AG09309 (cell line): ENCODE measurements at regions not wholly inside any gene's neighbourhood (a gene's known extent, or its start where the extent isn't known, plus 50 kb on each side); places are given as distances from the start of the nearest gene placed in this dataset.

Experiments used
- DNase-seq: peaks from one replicate; pipeline ENCODE4 v3.0.0-alpha.2; 2010; ENCODE audit warnings: low read depth
- H3K4me3 ChIP-seq: 2 replicates; pipeline ENCODE4 v1.5.1; 2011; ENCODE audit warnings: mild to moderate bottlenecking, low read depth, low read length, moderate library complexity; ENCODE audit not compliant: control insufficient read depth
- TF ChIP-seq, protein P1 (sequence below): IDR thresholded peaks from 2 replicates; pipeline ENCODE4 v1.5.1; 2011; ENCODE audit warnings: mild to moderate bottlenecking, low read depth, low read length, inconsistent platforms; ENCODE audit not compliant: insufficient read depth, control insufficient read depth; ENCODE audit errors: missing control alignments

DNA sequence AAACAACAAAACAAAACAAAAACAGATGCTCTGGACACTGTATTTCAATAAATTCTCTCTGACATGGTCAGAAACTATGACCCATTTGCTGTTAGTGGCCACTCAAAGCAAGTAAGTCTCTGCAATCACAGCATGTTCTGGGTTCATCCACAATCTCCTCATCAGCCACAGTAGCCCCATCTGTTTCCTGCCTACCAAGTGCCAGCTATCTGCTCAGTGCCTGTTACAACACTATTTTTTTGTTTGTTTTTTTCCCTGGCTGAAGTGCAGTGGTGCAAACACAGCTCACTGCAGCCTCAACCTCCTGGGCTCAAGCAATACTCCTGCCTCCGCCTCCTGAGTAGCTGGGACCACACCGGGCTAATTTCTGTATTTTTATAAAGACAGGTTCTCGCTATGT, 137.9 kb downstream of the SOX9 start:
- TF ChIP-seq, protein P1, sequence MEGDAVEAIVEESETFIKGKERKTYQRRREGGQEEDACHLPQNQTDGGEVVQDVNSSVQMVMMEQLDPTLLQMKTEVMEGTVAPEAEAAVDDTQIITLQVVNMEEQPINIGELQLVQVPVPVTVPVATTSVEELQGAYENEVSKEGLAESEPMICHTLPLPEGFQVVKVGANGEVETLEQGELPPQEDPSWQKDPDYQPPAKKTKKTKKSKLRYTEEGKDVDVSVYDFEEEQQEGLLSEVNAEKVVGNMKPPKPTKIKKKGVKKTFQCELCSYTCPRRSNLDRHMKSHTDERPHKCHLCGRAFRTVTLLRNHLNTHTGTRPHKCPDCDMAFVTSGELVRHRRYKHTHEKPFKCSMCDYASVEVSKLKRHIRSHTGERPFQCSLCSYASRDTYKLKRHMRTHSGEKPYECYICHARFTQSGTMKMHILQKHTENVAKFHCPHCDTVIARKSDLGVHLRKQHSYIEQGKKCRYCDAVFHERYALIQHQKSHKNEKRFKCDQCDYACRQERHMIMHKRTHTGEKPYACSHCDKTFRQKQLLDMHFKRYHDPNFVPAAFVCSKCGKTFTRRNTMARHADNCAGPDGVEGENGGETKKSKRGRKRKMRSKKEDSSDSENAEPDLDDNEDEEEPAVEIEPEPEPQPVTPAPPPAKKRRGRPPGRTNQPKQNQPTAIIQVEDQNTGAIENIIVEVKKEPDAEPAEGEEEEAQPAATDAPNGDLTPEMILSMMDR: no peak
- no peak for DNase-seq
- no peak overlapping the region for H3K4me3 ChIP-seq

DNA sequence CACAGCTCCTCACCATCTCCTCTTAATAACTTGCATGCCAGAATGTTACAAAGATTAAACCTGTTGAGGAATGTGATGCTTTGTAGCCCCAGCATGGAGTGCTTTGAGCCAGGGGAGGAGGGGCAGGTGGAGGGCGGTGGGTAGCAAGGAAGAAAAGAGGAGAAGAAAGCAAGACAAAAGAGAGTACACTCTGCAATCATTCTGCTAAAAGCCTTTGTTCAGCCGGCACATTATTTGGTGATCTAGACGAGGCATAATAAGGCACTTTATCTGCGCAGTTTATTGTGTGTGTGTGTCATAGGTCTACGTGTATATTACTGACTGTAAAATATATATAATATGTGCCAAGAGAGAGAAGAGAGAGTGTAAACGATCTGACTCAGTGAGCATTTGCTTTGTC, 139.1 kb downstream of the SOX9 start:
- H3K4me3 ChIP-seq: no peak overlapping the region
- TF ChIP-seq, protein P1: no peak
- no peak for DNase-seq

- no peak overlapping the region for H3K4me3 ChIP-seq
- TF ChIP-seq, protein P1: no peak
- no peak for DNase-seq
Measured at GRCh38 chr17:72262766-72263165, 141.9 kb downstream of the SOX9 start.

DNA sequence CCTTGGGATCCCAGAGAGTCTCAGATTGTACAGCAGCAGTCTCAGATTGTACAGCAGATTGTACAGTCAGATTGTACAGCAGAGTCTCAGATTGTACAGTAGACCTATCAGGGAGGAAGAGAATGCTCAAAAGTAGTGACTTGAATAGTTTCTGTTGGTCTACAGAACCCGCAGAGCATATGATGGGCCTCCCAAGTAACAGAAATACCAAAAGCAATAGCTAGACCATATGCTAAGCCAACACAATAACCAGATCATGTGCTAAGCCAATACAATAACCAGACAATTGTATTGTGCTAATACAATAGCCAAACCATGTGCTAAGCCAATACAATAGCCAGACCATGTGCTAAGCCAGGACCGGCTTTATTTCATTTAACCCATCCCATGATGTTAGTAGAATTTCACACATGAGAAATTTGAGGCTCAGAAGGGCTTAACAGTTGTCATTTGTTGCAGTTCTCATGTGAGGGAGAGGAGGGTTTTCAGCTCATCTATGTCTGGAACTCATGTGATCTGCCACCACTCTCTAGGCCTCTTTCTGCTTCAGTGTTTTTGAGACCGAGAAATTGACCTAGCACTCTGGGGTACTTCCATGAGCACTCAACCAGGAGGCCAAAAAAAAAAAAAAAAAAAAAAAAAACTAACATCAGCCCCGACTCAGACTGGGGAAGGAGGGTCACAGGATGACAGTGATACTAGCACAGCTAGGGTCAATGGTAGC, 144.0 kb downstream of the SOX9 start:
- TF ChIP-seq, protein P1: no peak
- no peak for DNase-seq
- no peak overlapping the region for H3K4me3 ChIP-seq

DNA sequence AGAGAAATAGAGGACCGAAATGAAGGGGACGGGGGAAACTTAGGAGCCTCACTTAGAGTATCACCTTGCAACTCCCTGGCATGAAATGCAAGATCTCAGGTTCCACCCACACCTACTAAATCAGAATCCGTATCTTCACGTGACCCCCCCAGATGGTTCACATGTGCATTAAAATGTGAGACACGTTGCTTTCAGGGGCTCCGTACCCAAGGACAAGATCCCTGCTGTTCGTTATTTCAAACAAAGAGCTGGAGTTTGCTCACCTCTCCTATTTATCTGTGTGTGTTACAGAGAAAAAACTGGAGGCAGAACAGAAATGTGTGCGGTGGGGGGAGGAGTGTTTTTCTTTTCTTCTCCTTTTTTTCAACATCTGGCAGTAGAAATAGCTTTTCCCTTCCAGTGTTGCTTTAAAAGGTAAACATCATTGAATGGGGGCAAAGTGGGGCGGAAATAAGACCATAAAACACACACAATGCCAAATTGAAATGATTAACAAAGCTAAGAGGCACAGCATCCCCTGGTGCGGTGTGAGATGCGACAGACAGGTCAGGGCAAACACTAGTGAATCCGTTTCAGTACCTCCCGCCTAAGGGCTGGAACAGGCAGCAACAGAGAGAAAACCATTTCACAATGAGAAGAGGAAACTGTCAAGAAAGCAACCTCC, 145.4 kb downstream of the SOX9 start:
- TF ChIP-seq, protein P1: no peak
- no peak overlapping the region for H3K4me3 ChIP-seq
- no peak for DNase-seq

DNA sequence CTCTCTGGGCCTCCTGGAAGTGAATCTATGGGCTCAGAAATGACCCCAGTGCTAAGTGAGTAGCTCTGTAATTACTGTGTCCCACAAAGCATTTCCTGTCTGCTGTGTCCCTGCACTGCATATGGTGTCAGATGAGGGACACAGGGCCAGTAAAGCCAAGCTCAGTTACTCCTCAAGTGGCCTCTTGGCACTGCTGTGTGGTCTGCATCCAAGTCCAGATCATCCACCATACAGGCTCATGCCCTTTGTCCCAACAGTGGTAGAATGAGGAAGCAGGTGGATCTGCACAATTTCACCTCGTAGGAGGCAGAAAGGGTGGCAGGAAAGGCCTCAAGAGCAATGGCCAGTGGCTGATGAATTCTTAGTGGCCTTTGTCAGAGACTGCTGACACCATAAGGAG, 146.8 kb downstream of the SOX9 start:
- H3K4me3 ChIP-seq: no peak overlapping the region
- TF ChIP-seq, protein P1: no peak
- no peak for DNase-seq

GRCh38 chr17:72268431-72268830, 147.6 kb downstream of the SOX9 start:
- no peak for DNase-seq
- TF ChIP-seq, protein P1: no peak
- H3K4me3 ChIP-seq: no peak overlapping the region
